ENCODE measurements at regions not wholly inside any gene's neighbourhood (a gene's known extent, or its start where the extent isn't known, plus 50 kb on each side); places are given as distances from the start of the nearest gene placed in this dataset.

- TF ChIP-seq EZH2phosphoT487 (IDR thresholded peaks at IDR 0.05; ENCODE audit: unreplicated experiment) = no peak
- no peak for TF ChIP-seq CTCF (conservative IDR thresholded peaks at IDR 0.05; ENCODE audit: low read depth in 2 of 2)
Measured at GRCh38 chr7:19302731-19303130, 157.5 kb upstream of the FERD3L start.
